IPS-18a (cell line): ENCODE measurements at regions not wholly inside any gene's neighbourhood (a gene's known extent, or its start where the extent isn't known, plus 50 kb on each side); places are given as distances from the start of the nearest gene placed in this dataset.
"Not testable (repeated sequence)": the region's sequence is repeated elsewhere in the genome, so short reads cannot be mapped to it uniquely, and the experiment has no call there.

Source experiments
- H3K27ac ChIP-seq: one replicate; pipeline ENCODE4 v1.5.1; 2013; ENCODE audit warnings: low read length
- H3K27me3 ChIP-seq: one replicate; pipeline ENCODE4 v1.6.1; 2013; ENCODE audit warnings: mild to moderate bottlenecking, low read length; ENCODE audit not compliant: control insufficient read depth, insufficient read depth
- H3K36me3 ChIP-seq: one replicate; pipeline ENCODE4 v1.6.1; 2013; ENCODE audit warnings: low read depth, low read length; ENCODE audit not compliant: control insufficient read depth
- H3K4me1 ChIP-seq: one replicate; pipeline ENCODE4 v1.6.1; 2013; ENCODE audit warnings: low read depth, low read length; ENCODE audit not compliant: control insufficient read depth
- H3K4me3 ChIP-seq: one replicate; pipeline ENCODE4 v1.5.1; 2013; ENCODE audit warnings: low read length
- H3K9ac ChIP-seq: one replicate; pipeline ENCODE4 v1.6.1; 2013; ENCODE audit warnings: mild to moderate bottlenecking, low read length, moderate library complexity
- H3K9me3 ChIP-seq: one replicate; pipeline ENCODE4 v1.6.1; 2013; ENCODE audit warnings: low read depth, low read length; ENCODE audit not compliant: control insufficient read depth

DNA sequence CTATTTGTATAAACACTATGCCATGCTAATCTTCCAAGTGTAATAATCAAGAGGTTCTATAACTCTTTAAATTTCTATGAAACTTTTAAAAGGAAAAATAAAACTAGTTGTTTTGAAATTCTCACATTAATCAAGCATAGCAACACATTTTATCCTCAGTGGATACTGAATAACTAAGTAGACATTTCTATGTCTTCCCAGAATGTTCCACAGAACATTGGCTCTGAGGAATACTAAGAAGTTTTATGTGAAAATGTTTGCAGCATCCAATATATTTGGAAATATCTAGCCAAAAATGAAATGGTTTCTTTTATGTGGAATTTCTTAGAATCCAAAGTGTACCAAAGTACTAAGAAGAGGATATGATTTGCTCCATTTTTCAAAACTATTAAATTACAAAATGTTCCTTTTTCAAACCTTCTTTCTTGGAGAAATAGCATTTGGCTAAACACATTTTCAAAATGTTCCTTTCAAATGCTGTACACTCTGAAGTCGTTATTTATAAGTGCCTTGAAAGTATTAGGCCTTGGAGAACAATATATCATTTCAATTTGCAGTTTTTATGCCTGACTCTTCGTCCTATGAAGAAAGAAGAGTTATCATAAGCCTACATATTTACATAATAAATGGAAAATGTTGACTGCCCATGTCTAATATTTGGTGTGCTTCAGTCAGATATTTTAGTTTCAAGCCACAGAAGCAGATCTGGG lies 175.6 kb upstream of the COX7C start:
- Histone ChIP-seq H3K4me3 (no peak overlapping the region), H3K27ac (no peak overlapping the region), H3K36me3 (no peaks in the 10 kb centered on the region), H3K4me1 (peaks cover 9% of the 10 kb centered on the region), H3K9me3 (no peaks in the 10 kb centered on the region), H3K9ac (no peak overlapping the region), H3K27me3 (no peaks in the 10 kb centered on the region)

DNA sequence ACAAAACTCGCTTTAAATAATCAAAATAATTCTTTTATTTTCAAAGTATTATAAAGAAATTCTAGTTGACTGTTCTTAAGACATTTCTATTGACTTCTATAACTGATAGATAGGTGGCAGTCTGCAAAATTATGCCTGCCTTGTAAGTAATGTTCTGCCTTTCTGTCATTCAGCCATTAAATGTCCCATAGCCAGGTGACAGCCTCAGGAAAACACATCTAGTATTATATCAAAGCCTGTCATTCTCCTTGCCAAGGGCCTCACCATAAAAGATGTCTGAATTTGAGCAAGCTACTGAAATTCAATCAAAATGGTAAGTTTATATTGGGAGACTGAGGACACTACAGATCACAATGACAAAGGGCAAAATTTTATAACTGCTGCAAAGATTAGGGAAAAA lies 170.4 kb upstream of the COX7C start:
- Histone ChIP-seq H3K4me3 (no peak overlapping the region), H3K27ac (no peak overlapping the region), H3K9me3 (no peaks in the 10 kb centered on the region), H3K9ac (no peak overlapping the region), H3K36me3 (no peaks in the 10 kb centered on the region), H3K4me1 (no peaks in the 10 kb centered on the region), H3K27me3 (no peaks in the 10 kb centered on the region)

DNA sequence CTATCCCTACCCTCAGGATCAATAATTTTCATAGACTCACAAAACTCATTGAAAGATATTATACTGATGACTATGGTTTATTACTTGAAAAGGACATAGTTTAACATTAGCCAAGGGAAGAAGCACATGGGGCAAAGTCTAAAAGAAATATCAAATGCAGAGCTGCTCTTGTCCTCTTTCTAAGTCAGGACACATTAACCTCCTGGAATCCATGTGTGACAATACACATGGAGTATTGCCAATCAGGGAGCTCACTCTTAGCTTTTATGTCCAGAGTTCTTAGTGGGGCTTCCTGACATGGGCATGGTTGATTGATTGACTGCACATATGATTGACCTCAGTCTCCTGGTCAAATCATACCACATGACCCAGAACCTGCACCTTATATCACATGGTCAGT lies 165.5 kb upstream of the COX7C start:
- no peak overlapping the region for H3K27ac ChIP-seq
- H3K9ac ChIP-seq: no peak overlapping the region
- H3K4me1 ChIP-seq: no peaks in the 10 kb centered on the region
- H3K27me3 ChIP-seq: no peaks in the 10 kb centered on the region
- no peaks in the 10 kb centered on the region for H3K36me3 ChIP-seq
- H3K9me3 ChIP-seq: no peaks in the 10 kb centered on the region
- H3K4me3 ChIP-seq: no peak overlapping the region

DNA sequence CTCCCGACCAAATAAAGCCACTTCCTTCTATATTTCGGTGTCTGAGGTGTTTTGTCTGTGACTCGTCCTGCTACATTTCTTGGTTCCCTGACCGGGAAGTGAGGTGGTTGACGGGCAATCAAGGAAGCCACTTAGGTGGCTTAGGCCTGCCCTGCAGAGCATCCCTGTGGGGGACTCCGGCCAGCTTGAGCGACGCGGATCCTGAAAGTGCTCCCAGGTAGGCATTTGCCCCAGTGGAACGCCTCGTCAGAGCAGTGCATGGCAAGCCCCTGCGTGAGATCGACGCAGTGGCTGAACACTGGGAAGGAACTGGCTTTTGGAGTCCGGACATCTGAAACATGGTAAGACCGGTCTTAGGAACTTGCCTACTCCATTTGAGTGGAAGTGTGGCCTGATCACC lies 157.2 kb upstream of the COX7C start:
- Histone ChIP-seq H3K9ac (no peak overlapping the region), H3K4me1 (no peaks in the 10 kb centered on the region), H3K27me3 (no peaks in the 10 kb centered on the region), H3K4me3 (no peak overlapping the region), H3K9me3 (peaks cover 12% of the 10 kb centered on the region), H3K36me3 (no peaks in the 10 kb centered on the region), H3K27ac (no peak overlapping the region)

DNA sequence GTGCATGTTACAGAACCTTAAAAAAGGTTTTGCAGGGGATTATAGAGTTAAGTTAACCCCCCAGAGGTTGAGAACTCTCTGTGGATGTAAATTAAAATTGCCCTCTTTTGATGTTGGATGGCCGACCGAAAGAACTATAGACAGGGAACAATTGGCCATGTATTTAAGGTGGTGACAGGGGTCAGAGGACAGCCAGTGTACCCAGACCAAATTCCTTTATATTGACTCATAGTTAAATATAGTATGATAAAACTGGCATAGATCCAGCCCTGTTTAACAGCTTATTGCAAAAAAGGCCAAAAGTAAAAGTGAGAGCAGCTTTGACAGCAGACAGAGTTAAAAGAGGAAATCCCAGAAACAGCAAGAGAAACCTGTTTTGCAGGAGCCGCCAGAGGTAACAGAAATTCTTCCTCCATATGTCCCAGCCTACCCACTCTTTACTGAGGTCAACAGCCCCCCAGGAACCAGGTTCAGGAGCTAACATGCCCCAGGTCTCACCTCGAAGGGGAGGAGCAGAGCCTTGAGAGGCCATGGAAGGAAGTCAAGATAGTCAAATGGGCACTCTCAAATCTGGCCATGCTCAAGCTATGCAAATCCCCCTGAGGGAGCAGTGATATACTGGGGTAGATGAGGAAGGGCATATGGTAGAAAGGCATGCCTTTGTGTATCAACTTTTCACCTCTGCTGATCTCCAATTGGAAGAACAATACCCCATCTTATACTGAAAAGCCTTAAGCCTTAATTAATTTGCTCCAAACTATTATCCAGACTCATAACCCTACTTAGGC lies 156.4 kb upstream of the COX7C start:
- Histone ChIP-seq H3K9me3 (peaks cover 16% of the 10 kb centered on the region), H3K27me3 (no peaks in the 10 kb centered on the region), H3K36me3 (no peaks in the 10 kb centered on the region), H3K4me3 (no peak overlapping the region), H3K4me1 (no peaks in the 10 kb centered on the region), H3K27ac (no peak overlapping the region), H3K9ac (no peak overlapping the region)

DNA sequence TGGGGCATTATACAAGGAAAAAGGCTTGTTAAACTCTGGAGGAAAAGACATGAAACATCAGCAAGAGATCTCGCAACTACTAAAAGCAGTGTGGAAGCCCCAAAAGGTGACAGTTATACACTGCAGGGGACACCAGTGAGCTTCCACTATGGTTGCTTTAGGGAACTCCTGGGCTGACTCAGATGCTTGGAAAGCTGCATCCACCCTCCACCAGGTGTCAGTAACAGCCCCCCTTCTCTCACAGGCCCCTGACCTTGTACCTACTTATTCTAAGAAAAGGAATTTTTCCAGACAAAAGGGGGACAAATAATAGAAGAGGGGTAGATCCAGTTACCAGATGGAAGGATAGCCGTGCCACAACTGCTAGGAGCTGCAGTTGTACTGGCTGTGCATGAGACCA lies 154.4 kb upstream of the COX7C start:
- Histone ChIP-seq H3K9me3 (peaks cover 16% of the 10 kb centered on the region), H3K27ac (no peak overlapping the region), H3K27me3 (no peaks in the 10 kb centered on the region), H3K4me3 (no peak overlapping the region), H3K9ac (no peak overlapping the region), H3K36me3 (no peaks in the 10 kb centered on the region), H3K4me1 (no peaks in the 10 kb centered on the region)

DNA sequence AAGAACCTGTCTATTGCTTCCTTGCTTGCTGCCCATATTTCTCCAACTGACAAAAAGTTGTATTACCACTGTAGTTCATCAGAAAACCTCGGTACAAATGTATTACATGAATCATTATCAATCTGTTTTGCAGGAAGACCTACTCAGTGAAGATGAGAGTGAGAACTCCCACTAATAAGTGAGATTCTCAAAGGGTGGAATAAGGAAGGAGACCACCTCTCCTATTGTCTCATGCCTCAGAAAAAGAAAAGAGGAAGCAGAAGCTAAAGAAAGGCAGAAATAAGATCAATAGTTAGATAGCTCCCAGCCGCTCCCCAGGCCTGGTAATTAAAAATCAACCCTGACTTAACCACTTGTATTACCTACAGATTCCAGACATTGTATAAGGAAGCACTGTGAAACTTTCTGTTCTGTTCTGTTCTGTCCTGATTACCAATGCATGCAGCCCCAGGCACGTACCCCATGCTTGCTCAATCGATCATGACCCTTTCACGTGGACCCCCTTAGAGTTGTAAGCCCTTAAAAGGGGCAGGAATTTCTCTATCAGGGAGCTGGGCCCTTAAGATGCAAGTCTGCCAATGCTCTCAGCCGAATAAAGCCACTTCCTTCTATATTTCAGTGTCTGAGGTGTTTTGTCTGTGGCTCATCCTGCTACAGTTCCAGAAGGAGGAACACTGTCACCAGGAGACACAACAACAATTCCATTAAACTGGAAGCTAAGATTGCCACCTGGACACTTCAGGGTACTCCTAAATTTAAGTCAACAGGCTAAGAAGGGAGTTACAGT lies 152.5 kb upstream of the COX7C start:
- Histone ChIP-seq H3K4me3 (no peak overlapping the region), H3K36me3 (no peaks in the 10 kb centered on the region), H3K9ac (no peak overlapping the region), H3K27ac (no peak overlapping the region), H3K9me3 (peaks cover 16% of the 10 kb centered on the region), H3K27me3 (no peaks in the 10 kb centered on the region), H3K4me1 (no peaks in the 10 kb centered on the region)

DNA sequence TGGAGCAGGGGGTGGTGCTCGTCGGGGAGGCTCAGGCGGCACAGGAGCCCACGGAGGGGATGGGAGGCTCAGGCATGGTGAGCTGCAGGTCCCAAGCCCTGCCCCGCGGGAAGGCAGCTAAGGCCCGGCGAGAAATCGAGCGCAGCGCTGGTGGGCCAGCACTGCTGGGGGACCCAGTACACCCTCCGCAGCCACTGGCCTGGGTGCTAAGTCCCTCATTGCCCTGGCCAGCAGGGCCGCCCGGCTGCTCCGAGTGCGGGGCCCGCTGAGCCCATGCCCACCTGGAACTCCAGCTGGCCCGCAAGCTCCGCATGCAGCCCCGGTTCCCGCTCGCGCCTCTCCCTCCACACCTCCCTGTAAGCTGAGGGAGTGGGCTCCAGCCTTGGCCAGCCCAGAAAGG lies 151.0 kb upstream of the COX7C start:
- H3K9ac ChIP-seq, H3K4me3 ChIP-seq, H3K4me1 ChIP-seq, H3K36me3 ChIP-seq, H3K27ac ChIP-seq, H3K27me3 ChIP-seq: not testable (repeated sequence)
- H3K9me3 ChIP-seq: peaks cover 16% of the 10 kb centered on the region

DNA sequence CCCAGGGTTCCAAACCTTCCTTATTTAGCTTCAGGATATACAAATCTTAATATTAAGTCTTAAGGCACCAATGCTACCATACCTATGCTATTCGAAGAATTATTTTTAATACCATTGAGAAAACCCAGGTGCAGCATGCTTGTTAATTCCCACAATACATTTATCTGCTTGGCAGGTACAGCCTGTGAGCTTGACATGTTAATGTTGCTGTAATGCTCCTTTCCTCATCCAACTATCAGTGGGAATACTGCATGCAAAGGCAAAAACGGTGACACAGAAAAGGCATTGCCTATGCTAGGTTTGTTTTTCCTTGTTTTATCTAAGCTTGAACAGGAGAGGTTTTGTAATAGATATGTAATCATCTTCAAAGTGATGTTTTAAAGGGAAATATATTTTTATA lies 135.7 kb upstream of the COX7C start:
- Histone ChIP-seq H3K4me1 (no peaks in the 10 kb centered on the region), H3K36me3 (no peaks in the 10 kb centered on the region), H3K9me3 (no peaks in the 10 kb centered on the region), H3K27ac (no peak overlapping the region), H3K27me3 (no peaks in the 10 kb centered on the region), H3K9ac (no peak overlapping the region), H3K4me3 (no peak overlapping the region)

DNA sequence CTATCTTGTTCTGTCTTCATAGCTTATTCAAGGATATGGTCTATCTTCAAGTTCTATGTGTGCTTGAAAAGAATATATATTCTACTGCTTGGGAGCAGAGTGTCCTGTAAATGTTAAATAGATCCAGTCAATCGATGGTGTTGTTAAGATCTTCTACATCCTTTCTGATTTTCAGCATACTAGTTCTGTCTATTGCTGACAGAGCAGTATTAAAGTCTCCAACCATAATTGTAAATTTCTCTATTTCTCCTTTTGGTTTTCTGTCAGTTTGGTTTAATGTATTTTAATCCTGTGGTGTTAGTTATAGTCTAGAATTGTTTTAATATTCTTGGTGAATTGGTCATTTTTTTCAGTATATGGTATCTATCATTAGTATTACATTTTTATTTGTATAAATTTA lies 124.0 kb upstream of the COX7C start:
- Histone ChIP-seq H3K36me3 (no peaks in the 10 kb centered on the region), H3K27me3 (no peaks in the 10 kb centered on the region), H3K9me3 (no peaks in the 10 kb centered on the region), H3K27ac (no peak overlapping the region), H3K4me3 (no peak overlapping the region), H3K9ac (no peak overlapping the region), H3K4me1 (no peaks in the 10 kb centered on the region)

DNA sequence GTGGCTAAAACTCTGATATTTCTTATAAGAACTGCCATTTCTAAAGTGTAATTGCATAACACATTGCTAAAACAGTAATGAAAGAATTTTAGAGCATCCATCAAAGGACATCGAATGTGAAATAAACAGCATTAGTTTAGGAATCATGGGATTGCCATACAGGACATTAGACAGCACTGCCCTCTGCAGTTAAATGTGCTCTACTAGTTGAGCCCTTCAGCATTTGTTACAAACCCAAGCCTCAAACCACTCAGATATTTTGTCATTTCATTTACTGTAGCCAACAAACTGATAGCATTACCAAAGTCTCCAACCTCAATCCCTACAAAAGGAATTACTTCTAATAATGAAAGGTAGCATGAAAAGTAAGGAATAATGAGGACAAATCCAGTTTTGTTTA lies 116.8 kb upstream of the COX7C start:
- Histone ChIP-seq H3K4me3 (no peak overlapping the region), H3K27me3 (no peaks in the 10 kb centered on the region), H3K4me1 (no peaks in the 10 kb centered on the region), H3K9me3 (no peaks in the 10 kb centered on the region), H3K27ac (no peak overlapping the region), H3K36me3 (no peaks in the 10 kb centered on the region), H3K9ac (no peak overlapping the region)
